IPS-18a (cell line): ENCODE measurements at regions not wholly inside any gene's neighbourhood (a gene's known extent, or its start where the extent isn't known, plus 50 kb on each side); places are given as distances from the start of the nearest gene placed in this dataset.

Experiments used
- H3K27ac ChIP-seq: one replicate; pipeline ENCODE4 v1.5.1; 2013; ENCODE audit warnings: low read length
- H3K27me3 ChIP-seq: one replicate; pipeline ENCODE4 v1.6.1; 2013; ENCODE audit warnings: mild to moderate bottlenecking, low read length; ENCODE audit not compliant: control insufficient read depth, insufficient read depth
- H3K36me3 ChIP-seq: one replicate; pipeline ENCODE4 v1.6.1; 2013; ENCODE audit warnings: low read depth, low read length; ENCODE audit not compliant: control insufficient read depth
- H3K4me1 ChIP-seq: one replicate; pipeline ENCODE4 v1.6.1; 2013; ENCODE audit warnings: low read depth, low read length; ENCODE audit not compliant: control insufficient read depth
- H3K4me3 ChIP-seq: one replicate; pipeline ENCODE4 v1.5.1; 2013; ENCODE audit warnings: low read length
- H3K9ac ChIP-seq: one replicate; pipeline ENCODE4 v1.6.1; 2013; ENCODE audit warnings: mild to moderate bottlenecking, low read length, moderate library complexity
- H3K9me3 ChIP-seq: one replicate; pipeline ENCODE4 v1.6.1; 2013; ENCODE audit warnings: low read depth, low read length; ENCODE audit not compliant: control insufficient read depth

- Histone ChIP-seq H3K4me1 (no peaks in the 10 kb centered on the region), H3K9ac (no peak overlapping the region), H3K4me3 (no peak overlapping the region), H3K9me3 (no peaks in the 10 kb centered on the region), H3K36me3 (no peaks in the 10 kb centered on the region), H3K27ac (no peak overlapping the region), H3K27me3 (no peaks in the 10 kb centered on the region)
Observed at GRCh38 chrX:120751683-120752082, 121.8 kb upstream of the C1GALT1C1 start.

- Histone ChIP-seq H3K27me3 (no peaks in the 10 kb centered on the region), H3K36me3 (no peaks in the 10 kb centered on the region), H3K9ac (no peak overlapping the region), H3K4me3 (no peak overlapping the region), H3K4me1 (no peaks in the 10 kb centered on the region), H3K27ac (no peak overlapping the region), H3K9me3 (no peaks in the 10 kb centered on the region)
Observed at GRCh38 chrX:120750381-120750780, 120.5 kb upstream of the C1GALT1C1 start.

DNA sequence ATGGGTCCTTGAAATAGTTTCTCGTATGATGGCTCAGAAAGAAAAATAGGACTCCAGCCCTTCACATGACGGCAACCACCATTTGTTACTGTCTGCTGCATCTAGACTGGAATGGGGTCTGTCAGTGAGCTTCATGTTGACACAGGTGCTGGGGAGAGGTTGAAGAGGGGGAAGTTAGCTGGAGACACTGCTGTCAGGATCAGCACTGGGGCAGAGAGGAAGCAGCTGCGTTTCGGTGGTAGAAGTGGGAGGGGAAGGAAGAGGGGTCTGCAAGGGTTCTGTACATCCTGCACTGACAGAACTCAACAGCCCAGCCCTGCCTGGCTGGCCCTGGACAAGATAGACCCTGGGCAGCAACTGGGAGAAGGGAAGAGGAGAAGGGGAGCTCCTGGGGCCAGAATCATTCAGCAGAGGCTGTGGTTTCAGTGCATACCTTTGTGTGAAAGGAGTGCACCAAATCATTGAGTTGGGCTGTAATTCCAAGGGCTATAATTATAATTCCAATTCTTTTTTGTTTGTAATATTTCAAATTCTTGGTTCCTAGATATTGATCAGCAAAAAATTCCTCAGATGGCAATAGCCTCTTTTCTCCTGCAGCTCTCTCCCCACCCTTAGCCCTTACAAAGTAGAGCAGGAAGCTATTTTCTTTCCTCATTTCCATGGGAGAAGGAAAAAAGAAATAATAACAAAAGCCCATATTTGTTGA, 119.4 kb upstream of the C1GALT1C1 start:
- no peaks in the 10 kb centered on the region for H3K9me3 ChIP-seq
- H3K4me3 ChIP-seq: no peak overlapping the region
- no peaks in the 10 kb centered on the region for H3K4me1 ChIP-seq
- H3K9ac ChIP-seq: no peak overlapping the region
- no peaks in the 10 kb centered on the region for H3K36me3 ChIP-seq
- no peaks in the 10 kb centered on the region for H3K27me3 ChIP-seq
- no peak overlapping the region for H3K27ac ChIP-seq

DNA sequence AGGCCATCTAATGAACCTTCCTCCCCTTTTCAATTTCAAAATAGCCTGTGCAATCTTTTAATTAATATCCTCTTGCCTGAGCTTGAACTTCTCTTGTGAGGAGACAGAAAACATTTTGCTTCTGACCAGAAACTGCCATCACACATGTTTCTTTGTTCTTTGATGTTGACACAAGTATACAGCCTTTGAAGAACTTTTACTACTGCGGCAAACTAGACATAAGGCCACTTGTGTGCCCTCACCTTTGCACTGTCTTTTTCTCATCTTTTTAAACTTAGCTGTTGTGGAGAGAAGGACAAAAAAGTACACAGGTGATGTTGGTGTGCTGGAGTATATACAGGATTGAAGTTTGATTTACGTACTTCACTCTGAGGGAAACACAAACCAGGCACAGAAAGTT, 116.3 kb upstream of the C1GALT1C1 start:
- no peaks in the 10 kb centered on the region for H3K36me3 ChIP-seq
- no peaks in the 10 kb centered on the region for H3K27me3 ChIP-seq
- H3K4me1 ChIP-seq: no peaks in the 10 kb centered on the region
- no peak overlapping the region for H3K27ac ChIP-seq
- H3K4me3 ChIP-seq: no peak overlapping the region
- no peaks in the 10 kb centered on the region for H3K9me3 ChIP-seq
- H3K9ac ChIP-seq: no peak overlapping the region

- Histone ChIP-seq H3K4me3 (no peak overlapping the region), H3K27ac (no peak overlapping the region)
Observed at GRCh38 chrX:120742946-120743665, 113.3 kb upstream of the C1GALT1C1 start.

DNA sequence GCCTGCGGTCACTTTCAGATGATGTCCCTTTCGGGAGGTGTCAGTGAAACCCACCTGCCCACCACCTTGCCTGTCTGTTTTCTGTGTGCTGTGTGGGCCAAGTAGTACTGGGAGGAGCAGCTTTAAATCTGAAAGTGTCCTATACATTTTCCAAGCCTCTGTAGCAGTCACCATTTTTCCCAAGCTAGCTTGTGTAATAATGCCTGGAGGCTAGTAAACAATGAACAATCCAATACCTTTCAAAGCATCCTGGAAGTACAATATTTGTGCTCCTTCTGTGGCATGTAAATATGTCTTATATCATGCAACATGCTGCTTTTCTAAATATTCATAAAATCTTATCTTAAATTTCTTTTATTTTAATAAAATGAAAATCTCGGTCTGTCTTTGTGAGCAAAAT, 111.6 kb upstream of the C1GALT1C1 start:
- no peak overlapping the region for H3K9ac ChIP-seq
- H3K4me1 ChIP-seq: peaks cover 10% of the 10 kb centered on the region
- no peaks in the 10 kb centered on the region for H3K36me3 ChIP-seq

More at GRCh38 chrX:120742946-120743665, 113.3 kb upstream of the C1GALT1C1 start:
- no peaks in the 10 kb centered on the region for H3K9me3 ChIP-seq
- no peak overlapping the region for H3K9ac ChIP-seq
- H3K36me3 ChIP-seq: no peaks in the 10 kb centered on the region
- H3K4me1 ChIP-seq: peaks cover 10% of the 10 kb centered on the region
- H3K27me3 ChIP-seq: no peaks in the 10 kb centered on the region

GRCh38 chrX:120740072-120740471, 110.2 kb upstream of the C1GALT1C1 start:
- Histone ChIP-seq H3K4me1 (peaks cover 10% of the 10 kb centered on the region), H3K9ac (no peak overlapping the region), H3K27me3 (no peaks in the 10 kb centered on the region), H3K4me3 (no peak overlapping the region), H3K36me3 (no peaks in the 10 kb centered on the region), H3K27ac (no peak overlapping the region), H3K9me3 (peaks cover 7% of the 10 kb centered on the region)

More for the DNA sequence above, 111.6 kb upstream of the C1GALT1C1 start:
- H3K27ac ChIP-seq: no peak overlapping the region
- H3K9me3 ChIP-seq: peaks cover 5% of the 10 kb centered on the region
- no peak overlapping the region for H3K4me3 ChIP-seq
- no peaks in the 10 kb centered on the region for H3K27me3 ChIP-seq

- no peaks in the 10 kb centered on the region for H3K27me3 ChIP-seq
- H3K27ac ChIP-seq: no peak overlapping the region
- peak overlapping the region; percentile 6 for H3K4me3 ChIP-seq
- H3K9ac ChIP-seq: no peak overlapping the region
- no peaks in the 10 kb centered on the region for H3K36me3 ChIP-seq
- H3K9me3 ChIP-seq: peaks cover 9% of the 10 kb centered on the region
- H3K4me1 ChIP-seq: peaks cover 10% of the 10 kb centered on the region
Observed at GRCh38 chrX:120739300-120739699, 109.4 kb upstream of the C1GALT1C1 start.

DNA sequence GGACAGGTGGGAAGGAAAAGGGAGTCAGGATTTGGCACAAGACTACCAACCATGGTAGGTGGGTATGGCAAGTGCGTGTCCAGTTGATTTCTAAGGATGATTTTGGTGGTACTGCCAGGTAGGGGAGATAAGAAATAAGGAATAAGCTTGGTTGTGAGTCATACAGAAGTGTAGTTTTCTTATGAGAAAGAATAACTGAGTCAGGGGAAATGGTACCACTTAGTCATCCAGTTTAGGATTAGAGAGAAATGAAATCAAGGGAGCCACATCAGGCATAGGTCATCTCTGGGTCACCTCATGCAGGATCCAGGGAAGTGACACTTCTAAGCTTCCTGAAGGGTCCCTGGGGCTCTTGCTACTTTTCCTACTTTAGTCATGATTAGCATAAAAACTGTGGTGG, 107.1 kb upstream of the C1GALT1C1 start:
- Histone ChIP-seq H3K4me3 (no peak overlapping the region), H3K27ac (no peak overlapping the region), H3K9me3 (peaks cover 16% of the 10 kb centered on the region), H3K4me1 (peaks cover 10% of the 10 kb centered on the region), H3K36me3 (no peaks in the 10 kb centered on the region), H3K9ac (no peak overlapping the region), H3K27me3 (no peaks in the 10 kb centered on the region)

DNA sequence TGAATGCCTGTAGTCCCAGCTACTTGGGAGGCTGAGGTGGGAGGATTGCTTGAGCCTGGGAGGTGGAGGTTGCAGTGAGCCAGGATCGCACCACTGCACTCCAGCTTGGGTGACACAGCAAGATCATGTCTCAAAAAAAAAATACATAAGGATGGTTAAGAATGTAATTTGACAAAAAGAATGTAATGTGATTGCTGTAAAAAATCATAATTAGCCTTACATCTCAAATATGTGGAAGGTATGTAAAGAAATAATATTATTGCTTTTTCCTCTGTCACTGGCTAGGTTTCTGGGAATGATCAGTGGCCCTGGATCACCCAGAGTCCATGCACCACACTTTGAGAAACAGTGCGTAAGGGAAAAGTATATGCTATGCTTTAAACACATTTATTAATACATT, 106.1 kb upstream of the C1GALT1C1 start:
- H3K9me3 ChIP-seq: peaks cover 17% of the 10 kb centered on the region
- peaks cover 10% of the 10 kb centered on the region for H3K4me1 ChIP-seq
- H3K27me3 ChIP-seq: no peaks in the 10 kb centered on the region
- H3K27ac ChIP-seq: no peak overlapping the region
- no peaks in the 10 kb centered on the region for H3K36me3 ChIP-seq
- no peak overlapping the region for H3K9ac ChIP-seq
- no peak overlapping the region for H3K4me3 ChIP-seq

DNA sequence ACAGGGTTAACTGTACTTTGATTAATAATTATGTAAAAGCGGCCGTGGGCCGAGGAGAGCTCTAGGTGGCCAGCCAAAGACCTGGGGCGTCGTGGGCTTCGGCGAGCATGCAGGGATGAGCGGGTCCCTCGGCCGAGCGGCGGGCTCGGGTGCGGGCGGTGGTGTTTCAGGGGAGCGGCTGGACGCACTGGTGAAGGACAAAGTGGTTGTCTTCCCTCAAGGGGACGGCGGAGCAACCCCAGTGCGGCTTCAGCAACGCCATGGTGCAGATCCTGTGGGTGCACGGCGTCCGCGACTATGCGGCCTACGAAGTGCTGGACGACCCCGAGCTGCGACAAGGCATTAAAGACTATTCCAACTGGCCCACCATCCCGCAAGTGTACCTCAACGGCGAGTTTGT, 103.0 kb upstream of the C1GALT1C1 start:
- Histone ChIP-seq H3K4me1 (no peaks in the 10 kb centered on the region), H3K9ac (no peak overlapping the region), H3K27ac (no peak overlapping the region), H3K27me3 (no peaks in the 10 kb centered on the region), H3K9me3 (peaks cover 17% of the 10 kb centered on the region), H3K36me3 (no peaks in the 10 kb centered on the region), H3K4me3 (no peak overlapping the region)

DNA sequence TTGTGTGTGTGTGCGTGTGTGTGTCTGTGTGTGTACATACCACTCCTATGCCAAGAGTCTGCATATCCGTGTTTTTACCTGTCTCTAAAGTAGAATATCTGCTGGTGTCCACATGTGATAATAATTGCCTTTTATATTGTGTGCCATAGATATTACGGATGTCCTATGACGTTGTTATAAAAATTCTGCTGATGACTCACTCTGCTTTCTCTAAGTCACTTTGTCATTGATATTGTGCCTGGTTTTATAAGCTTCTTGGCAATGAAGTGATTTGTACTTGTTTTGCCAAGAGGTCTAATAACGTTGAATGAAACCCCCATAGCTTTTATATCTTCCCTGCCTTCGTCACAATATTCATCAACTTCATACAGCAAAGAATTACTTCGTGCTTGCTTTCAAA, 102.6 kb upstream of the C1GALT1C1 start:
- H3K4me1 ChIP-seq: no peaks in the 10 kb centered on the region
- no peak overlapping the region for H3K27ac ChIP-seq
- no peaks in the 10 kb centered on the region for H3K36me3 ChIP-seq
- H3K9ac ChIP-seq: no peak overlapping the region
- H3K4me3 ChIP-seq: no peak overlapping the region
- H3K27me3 ChIP-seq: no peaks in the 10 kb centered on the region
- peaks cover 15% of the 10 kb centered on the region for H3K9me3 ChIP-seq
